Stimulated activated CD4-positive, alpha-beta T cell treated with anti-CD3 and anti-CD28 coated beads, Interleukin-15, amount 100 ng/mL, for 1 hour (primary cell): ENCODE measurements at regions not wholly inside any gene's neighbourhood (a gene's known extent, or its start where the extent isn't known, plus 50 kb on each side); places are given as distances from the start of the nearest gene placed in this dataset.

Experiments used
- DNase-seq, 2 donors: peaks; one replicate each; pipeline ENCODE4 v3.0.0-alpha.2; 2020; ENCODE audit warnings: low read depth in 1 of 2, low spot score in 1 of 2

DNA sequence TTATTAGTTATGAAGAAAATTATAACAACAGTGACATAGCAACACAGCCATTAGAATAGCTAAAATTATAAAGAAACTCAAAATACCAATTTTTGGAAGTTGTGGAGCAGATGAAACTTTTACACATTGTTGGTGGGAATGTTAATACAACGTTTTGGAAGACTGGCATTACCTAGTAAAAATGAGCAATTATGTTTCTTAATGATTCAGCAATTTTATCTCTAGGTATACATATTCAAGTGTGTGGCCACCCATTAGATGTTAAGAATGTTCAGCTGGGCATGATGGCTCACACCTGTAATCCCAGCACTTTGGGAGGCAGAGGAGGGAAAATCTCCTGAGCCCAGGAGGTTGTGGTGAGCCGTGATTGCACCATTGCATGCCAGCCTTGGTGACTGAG is 78.8 kb downstream of the INSIG2 start:
- DNase-seq: no peak

DNA sequence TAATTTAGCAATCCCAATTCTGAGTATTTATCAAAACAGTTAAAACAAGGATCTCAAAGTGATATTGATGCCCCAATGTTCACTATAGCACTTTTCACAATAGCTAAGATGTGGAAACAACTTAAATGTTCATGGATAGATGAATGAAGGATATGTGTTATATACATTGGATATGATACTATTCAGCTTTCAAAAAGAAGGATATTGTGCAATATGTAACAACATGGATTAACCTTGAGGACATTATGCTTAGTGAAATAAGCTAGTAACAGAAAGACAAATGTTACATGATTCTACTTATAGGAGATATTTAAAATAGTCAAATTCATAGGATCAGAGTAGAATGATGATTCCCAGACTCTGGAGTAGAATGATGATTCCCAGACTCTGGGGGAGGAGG is 78.0 kb downstream of the INSIG2 start:
- DNase-seq: no peak

DNA sequence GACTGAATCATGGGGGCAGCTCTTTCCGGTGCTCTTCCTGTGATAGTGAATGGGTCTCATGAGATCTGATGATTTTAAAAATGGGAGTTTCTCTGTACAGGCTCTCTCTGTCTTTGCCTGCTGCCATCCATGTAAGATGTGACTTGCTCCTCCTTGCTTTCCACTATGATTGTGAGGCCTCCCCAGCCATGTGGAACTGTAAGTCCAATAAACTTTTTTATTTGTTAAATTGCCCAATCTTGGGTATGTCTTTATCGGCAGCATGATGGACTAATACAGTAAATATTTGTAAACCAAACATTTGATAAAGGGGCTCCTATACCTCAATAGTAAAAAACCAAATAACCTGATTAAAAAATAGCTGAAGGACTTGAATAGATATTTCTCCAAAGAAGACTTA is 77.3 kb downstream of the INSIG2 start:
- no peak for DNase-seq
